ENCODE measurements at regions not wholly inside any gene's neighbourhood (a gene's known extent, or its start where the extent isn't known, plus 50 kb on each side); places are given as distances from the start of the nearest gene placed in this dataset.
"Not testable (repeated sequence)": the region's sequence is repeated elsewhere in the genome, so short reads cannot be mapped to it uniquely, and the experiment has no call there.

DNA sequence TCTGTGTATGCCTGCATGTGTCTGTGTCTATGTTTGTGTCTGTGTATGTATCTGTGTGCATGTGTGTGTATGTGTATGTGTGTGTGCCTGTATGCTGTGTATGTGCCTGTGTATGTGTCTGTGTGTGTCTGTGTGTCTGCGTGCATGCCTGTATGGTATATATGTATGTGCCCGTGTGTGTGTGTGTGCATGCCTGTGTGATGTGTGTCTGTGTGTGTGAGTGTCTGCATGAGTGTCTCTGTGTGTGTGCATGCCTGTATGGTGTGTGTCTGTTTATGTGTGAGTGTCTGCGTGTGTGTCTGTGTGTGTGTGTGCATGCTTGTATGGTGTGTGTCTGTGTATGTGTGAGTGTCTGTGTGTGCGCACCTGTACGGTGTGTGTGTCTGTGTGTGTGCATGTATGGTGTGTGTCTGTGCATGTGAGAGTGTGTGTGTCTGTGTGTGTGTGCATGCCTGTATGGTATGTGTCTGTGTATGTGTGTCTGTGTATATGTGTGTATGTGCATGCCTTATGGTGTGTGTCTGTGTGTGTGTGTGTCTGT is 137.1 kb upstream of the IRX2 start:
- DNase-seq: no peak

DNA sequence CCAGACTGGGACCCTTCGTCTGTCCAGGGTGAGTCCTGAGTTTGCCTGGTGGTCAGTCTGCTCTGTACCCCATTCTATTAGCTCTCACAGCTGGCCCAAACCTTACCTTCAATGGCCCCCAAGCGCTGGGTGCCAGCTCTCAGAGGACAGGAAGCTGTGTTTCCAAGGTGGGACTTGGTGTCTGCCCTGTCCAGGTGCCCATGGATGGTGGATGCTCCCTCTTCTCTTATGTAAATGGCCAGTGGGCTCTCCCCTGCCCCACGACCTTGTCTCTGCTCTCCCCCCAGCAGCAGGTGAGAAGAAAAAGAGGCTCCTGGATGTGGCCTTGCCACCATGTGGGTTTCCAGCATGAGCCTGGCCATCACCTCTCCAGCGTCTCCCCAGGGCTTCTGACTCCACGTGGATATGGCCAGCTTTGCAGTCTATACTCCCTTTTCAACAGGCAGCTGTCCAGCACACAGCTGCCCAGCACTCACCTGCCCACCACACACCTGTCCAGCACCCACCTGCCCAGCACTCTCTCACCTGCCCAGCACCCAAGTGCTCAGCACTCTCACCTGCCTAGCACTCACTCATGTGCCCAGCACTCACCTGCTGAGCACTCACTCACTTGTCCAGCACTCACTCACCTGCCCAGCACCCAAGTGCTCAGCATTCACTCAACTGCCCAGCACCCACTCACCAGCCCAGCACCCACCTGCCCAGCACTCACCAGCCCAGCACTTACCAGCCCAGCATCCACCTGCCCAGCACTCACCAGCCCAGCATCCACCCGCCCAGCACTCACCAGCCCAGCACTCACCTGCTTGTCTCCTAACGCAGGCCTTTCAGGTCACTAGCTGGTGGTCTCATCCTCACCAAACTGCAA is 136.2 kb upstream of the IRX2 start:
- DNase-seq: no peak

DNA sequence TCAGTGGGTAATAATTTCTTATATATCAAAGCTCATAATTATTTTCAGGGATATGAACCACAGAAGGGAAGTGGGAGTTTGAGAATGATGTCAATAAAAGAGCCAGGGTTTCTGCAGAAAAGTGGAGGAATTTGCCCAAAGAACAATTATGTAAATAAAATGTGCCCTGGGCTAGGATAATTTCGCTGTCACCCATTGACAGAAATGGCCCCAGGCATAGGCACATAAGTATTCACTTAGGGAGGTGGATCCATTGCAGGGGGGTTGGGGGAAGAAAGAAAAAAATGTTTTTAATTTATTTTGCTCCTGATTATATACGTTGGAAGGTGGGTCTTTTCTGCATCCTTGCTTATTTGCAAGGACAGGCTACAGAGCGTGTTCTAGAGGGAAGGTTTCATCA is 135.1 kb upstream of the IRX2 start:
- no peak for DNase-seq

DNA sequence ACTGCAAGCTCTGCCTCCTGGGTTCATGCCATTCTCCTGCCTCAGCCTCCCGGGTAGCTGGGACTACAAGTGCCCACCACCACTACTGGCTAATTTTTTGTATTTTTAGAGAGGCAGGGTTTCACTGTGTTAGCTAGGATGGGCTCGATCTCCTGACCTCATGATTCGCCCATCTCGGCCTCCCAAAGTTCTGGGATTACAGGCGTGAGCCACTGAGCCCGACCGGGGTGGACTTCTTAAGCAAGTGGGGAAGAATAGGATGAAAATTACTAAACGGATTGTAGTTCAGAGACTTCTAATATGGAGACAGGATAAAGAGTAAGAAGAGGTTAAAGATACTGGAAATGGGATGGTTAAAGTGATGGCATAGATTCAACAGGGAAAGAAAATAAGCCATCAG is 132.3 kb upstream of the IRX2 start:
- no peak for DNase-seq

DNA sequence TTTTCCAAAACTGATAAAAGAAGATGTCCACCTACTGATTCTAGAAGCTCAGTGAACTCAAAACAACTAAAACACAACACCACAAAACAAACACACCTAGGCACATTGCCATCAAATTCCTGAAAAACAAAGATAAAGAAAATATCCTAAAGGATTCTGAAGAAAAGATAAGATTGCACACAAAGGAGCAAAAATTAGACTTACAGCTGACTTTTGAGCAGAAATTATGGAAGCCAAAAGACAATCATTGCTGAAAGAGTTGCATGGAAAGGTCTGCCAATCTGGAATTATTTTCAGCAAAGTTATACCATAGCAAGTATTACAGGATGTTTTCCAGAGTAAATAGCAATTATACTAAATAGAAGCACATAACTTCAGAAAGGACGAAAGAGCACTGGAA is 128.2 kb upstream of the IRX2 start:
- DNase-seq: no peak

DNA sequence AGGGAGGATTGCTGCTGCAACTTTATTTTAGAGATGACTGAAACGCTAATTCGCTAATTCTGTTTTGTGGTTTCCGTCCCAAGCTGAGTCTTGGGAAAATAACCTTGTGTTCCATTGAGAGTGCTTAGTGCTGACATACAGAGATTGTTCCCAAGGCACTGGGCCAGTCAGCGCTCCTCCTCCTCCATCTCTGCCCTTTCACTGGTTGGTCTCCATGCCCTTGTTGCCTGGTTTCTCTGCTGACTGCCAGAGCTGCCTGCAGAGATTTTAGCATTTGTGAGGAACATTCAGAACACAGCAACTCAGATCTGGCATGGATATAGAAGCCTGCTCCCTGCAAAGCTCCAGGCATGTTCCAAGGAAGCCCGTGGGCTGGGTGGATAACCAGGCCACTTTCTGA is 126.0 kb upstream of the IRX2 start:
- no peak for DNase-seq

DNA sequence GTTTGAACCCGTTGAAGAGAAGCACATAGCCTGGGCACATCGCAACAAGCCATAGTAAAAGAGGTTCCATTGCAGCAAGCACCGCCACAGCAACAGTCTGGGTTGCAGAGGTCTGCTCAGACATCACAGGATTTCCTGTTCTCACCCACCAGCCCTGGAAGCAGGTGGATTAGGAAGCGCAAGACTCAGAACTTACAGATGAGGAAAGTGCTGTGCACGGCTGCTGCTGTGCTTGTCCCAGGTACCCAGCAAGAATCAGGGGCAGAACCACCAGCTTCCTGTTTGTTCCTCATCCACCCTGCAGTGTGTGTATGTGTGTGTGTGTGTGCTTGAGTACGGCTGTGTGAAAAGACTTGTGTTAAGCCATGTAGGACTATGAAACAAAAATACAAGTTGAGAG is 124.7 kb upstream of the IRX2 start:
- DNase-seq: no peak

DNA sequence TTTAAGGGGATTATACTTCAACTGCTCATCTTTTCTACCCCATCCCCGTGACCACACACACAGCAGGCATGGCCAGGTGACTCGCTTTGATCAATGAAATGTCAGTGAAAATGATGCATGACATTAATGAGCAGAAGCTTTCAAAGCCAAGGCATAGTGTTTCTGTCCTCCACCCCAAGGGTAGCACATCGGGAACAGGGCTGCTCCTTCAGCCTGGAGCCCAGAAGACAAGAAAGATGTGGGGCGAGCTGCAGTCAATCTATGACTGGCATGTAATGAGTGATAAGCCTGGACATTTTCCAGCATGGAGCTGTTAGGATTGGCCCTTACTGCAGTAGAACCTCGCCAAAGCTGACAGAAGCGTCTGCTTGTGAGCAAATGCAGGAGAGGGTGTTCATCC is 122.6 kb upstream of the IRX2 start:
- no peak for DNase-seq

DNA sequence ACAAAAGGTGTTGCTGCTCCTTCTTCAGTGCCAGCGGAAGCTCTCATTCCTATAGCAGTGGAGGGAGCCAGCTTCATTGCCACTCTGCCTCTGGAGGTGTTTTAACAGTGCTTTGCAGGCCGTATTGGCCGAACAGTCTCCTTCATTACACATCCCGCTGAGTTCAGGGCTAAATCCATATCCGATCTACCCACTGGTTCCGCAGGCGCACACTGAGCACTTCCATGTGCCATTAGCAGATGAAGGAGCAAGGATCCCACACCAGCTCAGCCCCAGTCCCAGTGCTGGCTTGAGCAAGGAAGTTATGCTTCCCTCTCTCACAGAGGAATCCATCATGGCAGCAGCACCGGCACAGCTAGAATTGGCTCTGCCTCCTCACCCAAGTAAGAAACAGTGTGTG is 121.2 kb upstream of the IRX2 start:
- DNase-seq: no peak

DNA sequence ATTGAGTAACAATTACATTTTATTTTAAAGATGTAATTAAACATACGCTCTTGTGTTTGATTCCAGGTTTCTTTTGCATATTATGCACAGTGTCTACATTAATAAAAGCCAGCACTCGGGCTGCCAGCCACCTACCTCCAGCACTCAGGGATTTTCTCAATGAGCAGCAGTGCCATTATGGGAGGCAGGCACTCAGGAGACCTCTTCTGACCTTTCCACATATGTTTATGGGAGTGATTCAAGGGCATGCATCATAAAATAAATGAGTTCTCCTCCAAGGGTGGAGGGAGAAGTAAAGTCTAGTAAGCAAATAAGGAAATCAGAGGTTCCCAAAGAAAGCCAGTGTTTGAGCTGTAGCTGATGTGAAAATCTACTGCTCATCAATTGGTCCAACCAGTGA is 119.8 kb upstream of the IRX2 start:
- no peak for DNase-seq

DNA sequence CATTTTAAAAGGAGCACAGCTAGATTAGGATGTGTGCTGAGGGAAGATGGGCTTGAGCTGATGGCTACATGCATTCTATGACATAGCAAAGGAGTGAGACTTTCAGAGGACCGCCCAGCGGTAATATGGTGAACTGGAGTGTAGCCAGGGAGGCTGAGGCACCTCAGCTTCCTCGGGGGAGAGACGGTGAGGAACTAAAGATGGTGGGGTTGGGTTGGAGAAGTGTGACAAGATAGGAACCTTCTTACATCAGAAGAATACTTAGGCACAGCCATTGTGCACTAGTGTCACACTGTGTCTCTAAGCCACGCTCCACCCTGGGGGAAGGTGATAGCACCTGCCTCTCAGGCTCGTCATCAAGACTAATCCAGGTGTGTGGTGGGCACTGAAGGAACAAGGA is 118.0 kb upstream of the IRX2 start:
- no peak for DNase-seq

DNA sequence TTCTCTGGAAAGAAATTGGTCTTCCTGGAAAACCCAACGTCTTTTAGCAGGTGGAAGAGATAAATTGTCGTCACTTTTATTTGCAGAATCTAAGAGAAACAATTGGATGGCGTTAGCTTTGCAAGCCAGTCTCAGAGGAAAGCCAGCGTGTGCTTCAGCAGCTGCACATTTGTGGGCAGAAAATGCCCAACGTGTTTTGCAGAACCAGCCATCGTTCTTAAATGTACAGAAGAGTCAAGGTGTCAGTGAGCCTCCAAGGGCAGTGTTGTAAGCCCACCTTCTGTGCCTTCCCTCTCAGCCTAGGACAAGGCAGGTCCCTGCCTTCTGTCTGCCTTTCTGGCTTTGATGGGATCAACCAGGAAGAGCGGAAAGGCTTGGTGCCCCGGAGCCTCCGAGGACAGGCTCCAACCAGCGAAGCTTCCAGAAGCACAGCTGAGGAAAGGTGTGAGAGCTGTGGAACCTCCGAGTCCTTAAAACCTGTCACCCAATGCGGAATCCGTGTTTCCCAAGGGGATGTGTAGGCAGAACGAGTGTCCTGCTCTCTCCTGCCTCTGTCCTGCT is 116.0 kb upstream of the IRX2 start:
- DNase-seq: no peak

DNA sequence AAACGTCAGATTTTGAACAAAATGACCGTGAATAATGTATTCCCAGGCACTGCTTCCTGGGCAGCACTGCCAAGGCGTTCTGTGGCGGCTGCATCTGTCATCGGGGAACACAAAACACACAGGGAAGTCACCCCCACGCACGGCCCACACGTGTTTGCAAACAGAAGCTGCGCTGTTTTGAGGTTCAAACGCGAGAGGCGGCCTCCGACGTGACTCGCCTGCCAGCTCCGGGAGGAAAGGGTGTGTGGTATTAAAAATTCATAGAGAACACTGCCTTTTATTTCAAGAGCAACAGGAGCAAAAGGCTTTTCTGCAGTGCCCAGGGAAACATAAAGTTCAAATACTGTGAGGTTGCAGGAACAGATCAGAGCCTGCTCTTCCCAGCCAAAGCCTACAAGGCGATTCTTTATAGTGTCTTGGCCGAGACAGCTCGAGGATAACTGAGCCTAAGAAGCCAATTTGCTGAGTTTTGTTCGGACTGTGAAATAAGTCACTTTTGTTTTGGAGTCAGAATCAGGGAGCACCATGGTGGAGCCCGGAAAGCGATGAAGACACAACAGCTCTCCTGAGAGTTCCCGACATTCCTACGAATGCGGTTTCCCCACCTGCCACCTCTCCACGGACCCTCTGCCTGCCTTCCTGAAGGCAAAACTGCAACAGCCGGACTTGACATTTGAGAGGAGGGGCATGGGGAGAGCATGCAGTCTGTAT is 115.3 kb upstream of the IRX2 start:
- no peak for DNase-seq

DNA sequence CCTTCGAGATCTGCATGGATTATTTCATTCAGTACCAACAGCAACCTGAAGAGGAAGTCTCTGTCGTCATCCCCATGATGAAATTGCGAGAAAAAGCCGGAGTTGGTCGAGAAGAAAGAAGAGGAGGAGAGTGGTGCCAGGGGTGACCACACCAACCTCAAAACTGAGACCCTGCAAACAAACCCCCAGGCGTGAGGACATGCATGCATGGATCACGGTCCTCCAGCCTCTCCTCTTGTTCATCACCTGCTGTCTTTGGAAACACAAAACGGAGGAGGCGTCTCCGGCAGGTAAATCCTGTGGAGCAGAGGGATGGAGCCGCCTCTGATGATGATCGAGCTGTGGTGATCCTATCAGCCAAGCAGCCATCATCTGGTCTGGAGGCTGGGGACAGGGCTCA is 114.4 kb upstream of the IRX2 start:
- no peak for DNase-seq

DNA sequence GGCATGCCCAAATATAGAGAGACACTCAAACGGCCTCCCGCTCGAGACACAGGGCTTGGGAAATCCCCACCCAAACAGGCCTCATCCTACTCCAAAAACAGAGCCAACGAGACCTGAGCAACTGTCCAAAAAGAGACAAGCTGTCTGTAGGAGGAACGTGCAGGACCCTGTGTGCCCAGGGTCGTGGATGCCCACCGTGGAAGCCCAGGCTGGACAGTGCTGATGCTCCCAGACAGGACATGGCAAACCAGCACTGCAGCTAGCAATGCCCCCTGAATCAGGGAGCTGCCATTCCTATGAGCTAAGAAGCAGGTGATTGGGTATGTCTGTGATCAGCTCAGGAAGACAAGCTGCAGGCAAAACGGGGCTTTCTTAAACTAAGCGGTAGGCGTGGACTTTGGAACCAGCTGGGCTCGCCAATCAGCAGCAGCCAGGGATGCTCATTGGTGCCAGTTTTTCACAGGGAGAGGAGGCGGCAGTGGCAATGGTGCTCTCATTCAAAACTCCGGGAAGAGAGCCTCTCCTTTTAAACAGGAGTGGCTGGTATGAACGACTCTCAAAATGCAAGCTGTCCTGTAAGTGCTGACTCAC is 113.1 kb upstream of the IRX2 start:
- no peak for DNase-seq

DNA sequence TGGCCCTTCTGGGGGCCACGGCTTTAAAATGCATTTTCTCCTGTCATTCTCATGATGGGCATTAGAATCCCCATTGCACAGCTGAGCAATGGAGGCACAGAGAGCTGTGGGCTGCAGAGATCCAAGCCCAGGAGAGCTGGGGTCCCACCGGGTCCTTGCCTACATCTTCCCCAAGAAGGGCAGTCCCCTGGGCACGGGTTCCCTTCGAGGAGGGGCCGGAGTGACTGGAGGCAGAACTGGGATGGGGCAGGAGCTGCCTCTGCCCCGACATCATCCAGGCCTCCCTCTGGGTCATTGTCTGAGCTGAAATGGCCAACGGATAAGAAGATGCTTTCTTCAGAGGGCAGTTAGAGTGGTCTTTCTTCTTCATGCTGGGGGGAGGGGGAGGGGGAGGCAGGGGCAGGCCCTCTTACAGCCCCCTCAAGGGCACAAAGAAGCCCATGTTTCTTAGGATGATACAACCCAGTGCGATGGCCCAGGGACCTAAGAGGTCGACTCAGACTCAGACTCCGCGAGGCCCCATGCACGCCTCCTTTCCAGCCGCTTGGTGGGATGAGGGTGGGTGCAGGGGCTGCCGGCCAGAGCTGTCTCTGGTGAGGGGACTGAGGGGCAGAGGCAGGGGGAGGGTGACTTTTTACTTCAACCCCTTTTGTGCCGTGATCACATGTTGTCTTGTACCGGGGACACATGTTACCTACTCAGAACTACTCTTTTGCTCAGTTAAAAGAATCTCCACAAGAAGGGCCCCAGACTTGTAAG is 112.4 kb upstream of the IRX2 start:
- no peak for DNase-seq

DNA sequence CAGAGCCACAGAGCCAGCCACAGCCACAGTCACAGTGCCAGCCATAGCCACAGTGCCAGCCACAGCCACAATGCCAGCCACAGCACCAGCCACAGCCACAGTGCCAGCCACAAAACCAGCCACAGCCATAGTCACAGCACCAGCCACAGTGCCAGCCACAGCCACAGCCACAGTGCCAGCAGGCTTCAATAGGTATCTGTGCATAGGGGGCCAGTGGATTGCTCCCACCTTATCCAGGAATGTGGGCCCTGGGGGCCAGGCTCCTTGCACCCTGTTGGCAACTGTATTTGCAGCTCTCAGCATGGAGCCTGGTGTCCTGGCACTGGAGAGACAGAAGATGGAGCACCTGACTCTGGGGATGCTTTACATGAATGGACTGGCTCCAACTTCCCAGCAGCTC is 111.7 kb upstream of the IRX2 start:
- no peak for DNase-seq

DNA sequence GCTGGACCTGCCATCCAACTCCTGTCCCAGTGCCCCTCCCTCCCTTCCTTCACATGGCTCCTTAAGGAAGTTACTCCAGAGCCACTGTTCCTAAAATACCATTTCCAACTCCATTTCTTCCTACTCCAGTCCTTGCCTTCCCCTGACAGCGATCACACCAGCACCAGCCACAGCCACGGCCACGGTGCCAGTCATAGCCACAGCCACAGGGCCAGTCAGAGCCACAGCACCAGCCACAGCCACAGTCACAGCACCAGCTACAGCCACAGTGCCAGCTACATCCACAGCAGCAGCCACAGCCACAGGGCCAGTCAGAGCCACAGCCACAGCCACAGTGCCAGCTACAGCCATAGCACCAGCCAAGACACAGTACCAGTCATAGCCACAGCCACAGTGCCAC is 110.7 kb upstream of the IRX2 start:
- not testable (repeated sequence) for DNase-seq

DNA sequence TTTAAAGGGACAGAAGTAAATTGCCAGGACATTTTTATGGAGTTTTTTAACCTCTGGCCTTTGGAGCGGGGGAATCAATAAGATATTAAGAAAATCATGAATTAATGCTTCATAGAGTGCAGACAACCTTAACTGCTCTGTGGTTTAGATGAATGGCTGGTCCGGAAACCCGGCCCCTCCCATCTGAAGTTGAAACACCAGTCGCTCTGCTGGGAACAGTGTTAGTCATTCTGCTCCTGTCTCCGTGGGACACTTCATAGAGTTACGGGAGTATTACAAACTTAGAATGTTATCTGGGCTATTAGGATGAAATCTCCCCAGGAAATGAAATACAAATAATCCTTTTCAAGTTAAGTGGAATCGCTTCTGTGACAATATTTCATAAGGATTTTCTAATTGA is 110.1 kb upstream of the IRX2 start:
- no peak for DNase-seq

DNA sequence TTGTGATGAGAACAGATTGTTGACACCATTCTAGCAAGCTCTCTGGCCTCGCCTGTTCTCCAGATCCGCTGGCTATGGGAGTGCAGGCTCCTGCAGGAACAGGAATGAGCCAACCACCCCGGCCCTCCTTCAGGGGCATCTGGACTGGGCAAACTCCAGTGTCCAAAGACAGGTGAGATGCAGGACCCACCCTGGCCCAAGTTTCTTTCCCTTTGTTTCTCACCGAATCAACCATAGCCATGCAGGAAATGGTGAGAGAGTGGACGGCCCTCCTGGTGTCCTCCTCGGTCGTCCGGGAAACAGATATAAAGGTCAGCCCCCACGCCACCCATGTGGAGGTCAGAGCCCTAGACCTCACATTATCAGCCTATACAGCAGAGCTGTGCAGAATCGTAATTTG is 108.6 kb upstream of the IRX2 start:
- no peak for DNase-seq

DNA sequence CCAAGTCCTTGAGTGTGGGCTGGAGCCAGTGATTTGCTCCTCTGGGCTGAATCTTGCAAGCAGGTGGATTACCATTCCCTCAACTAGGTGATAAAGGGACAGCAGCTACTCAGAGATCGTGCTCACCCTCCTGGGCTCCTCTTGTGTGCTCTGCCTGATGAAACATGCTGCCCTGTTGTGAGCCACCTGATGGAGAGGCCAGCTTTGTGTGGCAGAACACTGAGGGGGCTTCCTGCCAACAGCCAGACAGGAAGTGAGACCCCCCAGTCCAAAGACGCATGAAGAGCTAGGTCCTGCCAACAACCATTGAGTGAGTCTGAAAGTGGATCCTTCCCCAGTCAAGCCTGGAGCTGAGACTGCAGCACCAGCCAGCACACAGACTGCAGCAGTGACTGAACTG is 106.4 kb upstream of the IRX2 start:
- no peak for DNase-seq

DNA sequence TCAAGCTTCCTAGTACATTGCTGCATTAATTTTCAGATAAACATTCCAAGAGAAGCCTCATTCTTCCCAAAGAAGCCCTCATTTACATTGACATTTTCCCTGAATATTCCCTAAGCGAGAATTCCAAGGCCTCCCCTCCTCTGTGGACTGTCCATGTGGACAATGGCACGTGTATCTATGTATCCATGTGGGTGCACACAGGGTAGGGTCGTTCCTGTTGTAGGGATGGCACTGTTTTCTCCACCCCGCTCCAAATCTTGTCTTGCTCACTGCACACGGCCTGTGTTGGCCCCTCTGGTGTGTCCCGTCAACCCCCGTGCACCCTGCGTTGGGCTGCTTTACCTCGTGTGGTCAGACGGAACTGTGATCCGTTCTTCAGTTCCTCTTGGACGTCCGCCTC is 104.7 kb upstream of the IRX2 start:
- no peak for DNase-seq

Measured in occipital lobe (tissue), 1 donor.